ENCODE measurements at regions not wholly inside any gene's neighbourhood (a gene's known extent, or its start where the extent isn't known, plus 50 kb on each side); places are given as distances from the start of the nearest gene placed in this dataset.

- H3K9me3 ChIP-seq = no peaks in the 10 kb centered on the region
- no peak for DNase-seq (ENCODE audit: low spot score in 2 of 2)
- H3K27me3 ChIP-seq (ENCODE audit: low read depth) = no peaks in the 10 kb centered on the region
- in situ Hi-C loops (cut with MboI; ENCODE audit: low sequenced_read_pairs) = no loop called here
- no peaks in the 10 kb centered on the region for H3K36me3 ChIP-seq (replicated peaks)
- peaks cover 2% of the 10 kb centered on the region for H3K4me1 ChIP-seq
- no peak overlapping the region for H3K4me3 ChIP-seq
Observed at GRCh38 chr3:54042259-54042823, 80.0 kb upstream of the CACNA2D3 start.

GRCh38 chr3:54040476-54040875, 81.9 kb upstream of the CACNA2D3 start:
- no peak for DNase-seq (ENCODE audit: low spot score in 2 of 2)
- no peaks in the 10 kb centered on the region for H3K27me3 ChIP-seq (ENCODE audit: low read depth)
- H3K4me1 ChIP-seq = peaks cover 4% of the 10 kb centered on the region
- in situ Hi-C loops (cut with MboI; ENCODE audit: low sequenced_read_pairs) = no loop called here
- no peak overlapping the region for H3K4me3 ChIP-seq
- no peaks in the 10 kb centered on the region for H3K9me3 ChIP-seq
- no peaks in the 10 kb centered on the region for H3K36me3 ChIP-seq (replicated peaks)

GRCh38 chr3:54038391-54038790, 84.0 kb upstream of the CACNA2D3 start:
- H3K4me1 ChIP-seq = peaks cover 4% of the 10 kb centered on the region
- in situ Hi-C loops (cut with MboI; ENCODE audit: low sequenced_read_pairs) = no loop called here
- H3K4me3 ChIP-seq = no peak overlapping the region
- H3K36me3 ChIP-seq (replicated peaks) = no peaks in the 10 kb centered on the region
- no peaks in the 10 kb centered on the region for H3K27me3 ChIP-seq (ENCODE audit: low read depth)
- H3K9me3 ChIP-seq = no peaks in the 10 kb centered on the region
- DNase-seq (ENCODE audit: low spot score in 2 of 2) = no peak

GRCh38 chr3:54036543-54036942, 85.8 kb upstream of the CACNA2D3 start:
- Histone ChIP-seq H3K9me3 (no peaks in the 10 kb centered on the region), H3K4me1 (peaks cover 4% of the 10 kb centered on the region), H3K27me3 (ENCODE audit: low read depth) (no peaks in the 10 kb centered on the region), H3K36me3 (replicated peaks) (no peaks in the 10 kb centered on the region), H3K4me3 (no peak overlapping the region)
- no peak for DNase-seq (ENCODE audit: low spot score in 2 of 2)
- in situ Hi-C loops (cut with MboI; ENCODE audit: low sequenced_read_pairs) = no loop called here

- no peak for DNase-seq (ENCODE audit: low spot score in 2 of 2)
- no peaks in the 10 kb centered on the region for H3K36me3 ChIP-seq (replicated peaks)
- H3K9me3 ChIP-seq = no peaks in the 10 kb centered on the region
- peaks cover 4% of the 10 kb centered on the region for H3K4me1 ChIP-seq
- no peaks in the 10 kb centered on the region for H3K27me3 ChIP-seq (ENCODE audit: low read depth)
- in situ Hi-C loops (cut with MboI; ENCODE audit: low sequenced_read_pairs) = no loop called here
- H3K4me3 ChIP-seq = no peak overlapping the region
Observed at GRCh38 chr3:54034971-54035370, 87.4 kb upstream of the CACNA2D3 start.

- peaks cover 4% of the 10 kb centered on the region for H3K4me1 ChIP-seq
- H3K9me3 ChIP-seq = no peaks in the 10 kb centered on the region
- no peaks in the 10 kb centered on the region for H3K27me3 ChIP-seq (ENCODE audit: low read depth)
- H3K36me3 ChIP-seq (replicated peaks) = no peaks in the 10 kb centered on the region
- no peak overlapping the region for H3K4me3 ChIP-seq
- DNase-seq (ENCODE audit: low spot score in 2 of 2) = no peak
- in situ Hi-C loops (cut with MboI; ENCODE audit: low sequenced_read_pairs) = no loop called here
Observed at GRCh38 chr3:54033761-54034160, 88.6 kb upstream of the CACNA2D3 start.

- DNase-seq (ENCODE audit: low spot score in 2 of 2) = no peak
- H3K4me3 ChIP-seq = no peak overlapping the region
- no peaks in the 10 kb centered on the region for H3K9me3 ChIP-seq
- no peaks in the 10 kb centered on the region for H3K27me3 ChIP-seq (ENCODE audit: low read depth)
- H3K36me3 ChIP-seq (replicated peaks) = no peaks in the 10 kb centered on the region
- H3K4me1 ChIP-seq = peaks cover 4% of the 10 kb centered on the region
- in situ Hi-C loops (cut with MboI; ENCODE audit: low sequenced_read_pairs) = no loop called here
Observed at GRCh38 chr3:54032598-54032997, 89.8 kb upstream of the CACNA2D3 start.

GRCh38 chr3:54028372-54028771, 94.0 kb upstream of the CACNA2D3 start:
- in situ Hi-C loops (cut with MboI; ENCODE audit: low sequenced_read_pairs) = no loop called here
- DNase-seq (ENCODE audit: low spot score in 2 of 2) = no peak
- H3K4me3 ChIP-seq = no peak overlapping the region
- no peaks in the 10 kb centered on the region for H3K9me3 ChIP-seq
- no peaks in the 10 kb centered on the region for H3K36me3 ChIP-seq (replicated peaks)
- H3K27me3 ChIP-seq (ENCODE audit: low read depth) = no peaks in the 10 kb centered on the region
- H3K4me1 ChIP-seq = no peaks in the 10 kb centered on the region

- H3K9me3 ChIP-seq = no peaks in the 10 kb centered on the region
- no peaks in the 10 kb centered on the region for H3K4me1 ChIP-seq
- H3K4me3 ChIP-seq = no peak overlapping the region
- no peak for DNase-seq (ENCODE audit: low spot score in 2 of 2)
- no peaks in the 10 kb centered on the region for H3K36me3 ChIP-seq (replicated peaks)
- in situ Hi-C loops (cut with MboI; ENCODE audit: low sequenced_read_pairs) = no loop called here
- H3K27me3 ChIP-seq (ENCODE audit: low read depth) = no peaks in the 10 kb centered on the region
Observed at GRCh38 chr3:54026543-54026942, 95.8 kb upstream of the CACNA2D3 start.

GRCh38 chr3:54021071-54021470, 101.3 kb upstream of the CACNA2D3 start:
- Histone ChIP-seq H3K9me3 (no peaks in the 10 kb centered on the region), H3K4me3 (no peak overlapping the region), H3K36me3 (replicated peaks) (no peaks in the 10 kb centered on the region), H3K27me3 (ENCODE audit: low read depth) (no peaks in the 10 kb centered on the region), H3K4me1 (peaks cover 3% of the 10 kb centered on the region; the same call in 1 of the 2 replicates)
- in situ Hi-C loops (cut with MboI; ENCODE audit: low sequenced_read_pairs) = no loop called here
- DNase-seq (ENCODE audit: low spot score in 2 of 2) = no peak

GRCh38 chr3:54020436-54020835, 101.9 kb upstream of the CACNA2D3 start:
- H3K27me3 ChIP-seq (ENCODE audit: low read depth) = no peaks in the 10 kb centered on the region
- no peak overlapping the region for H3K4me3 ChIP-seq
- in situ Hi-C loops (cut with MboI; ENCODE audit: low sequenced_read_pairs) = no loop called here
- H3K9me3 ChIP-seq = no peaks in the 10 kb centered on the region
- H3K4me1 ChIP-seq = peaks cover 3% of the 10 kb centered on the region; the same call in 1 of the 2 replicates
- DNase-seq (ENCODE audit: low spot score in 2 of 2) = no peak
- H3K36me3 ChIP-seq (replicated peaks) = no peaks in the 10 kb centered on the region

- Histone ChIP-seq H3K4me1 (peaks cover under 1% of the 10 kb centered on the region; the same call in 1 of the 2 replicates), H3K9me3 (no peaks in the 10 kb centered on the region), H3K4me3 (no peak overlapping the region), H3K36me3 (replicated peaks) (no peaks in the 10 kb centered on the region), H3K27me3 (ENCODE audit: low read depth) (no peaks in the 10 kb centered on the region)
- in situ Hi-C loops (cut with MboI; ENCODE audit: low sequenced_read_pairs) = no loop called here
- DNase-seq (ENCODE audit: low spot score in 2 of 2) = no peak
Observed at GRCh38 chr3:54014067-54014466, 108.3 kb upstream of the CACNA2D3 start.

GRCh38 chr3:54008744-54009143, 113.6 kb upstream of the CACNA2D3 start:
- in situ Hi-C loops (cut with MboI; ENCODE audit: low sequenced_read_pairs) = no loop called here

GRCh38 chr3:54008099-54008498, 114.3 kb upstream of the CACNA2D3 start:
- in situ Hi-C loops (cut with MboI; ENCODE audit: low sequenced_read_pairs) = no loop called here
- H3K4me3 ChIP-seq = no peak overlapping the region
- no peaks in the 10 kb centered on the region for H3K9me3 ChIP-seq

More at GRCh38 chr3:54008744-54009143, 113.6 kb upstream of the CACNA2D3 start:
- no peaks in the 10 kb centered on the region for H3K27me3 ChIP-seq (ENCODE audit: low read depth)
- no peaks in the 10 kb centered on the region for H3K36me3 ChIP-seq (replicated peaks)
- no peaks in the 10 kb centered on the region for H3K4me1 ChIP-seq
- no peak overlapping the region for H3K4me3 ChIP-seq
- DNase-seq (ENCODE audit: low spot score in 2 of 2) = no peak
- H3K9me3 ChIP-seq = no peaks in the 10 kb centered on the region

GRCh38 chr3:54004335-54004734, 112.7 kb upstream of the SELENOK start:
- H3K4me3 ChIP-seq = no peak overlapping the region
- no peaks in the 10 kb centered on the region for H3K9me3 ChIP-seq
- no peaks in the 10 kb centered on the region for H3K27me3 ChIP-seq (ENCODE audit: low read depth)
- H3K4me1 ChIP-seq = no peaks in the 10 kb centered on the region
- DNase-seq (ENCODE audit: low spot score in 2 of 2) = no peak
- no peaks in the 10 kb centered on the region for H3K36me3 ChIP-seq (replicated peaks)
- in situ Hi-C loops (cut with MboI; ENCODE audit: low sequenced_read_pairs) = no loop called here

More at GRCh38 chr3:54008099-54008498, 114.3 kb upstream of the CACNA2D3 start:
- no peaks in the 10 kb centered on the region for H3K27me3 ChIP-seq (ENCODE audit: low read depth)
- H3K36me3 ChIP-seq (replicated peaks) = no peaks in the 10 kb centered on the region
- DNase-seq (ENCODE audit: low spot score in 2 of 2) = no peak
- no peaks in the 10 kb centered on the region for H3K4me1 ChIP-seq

Measured in HAP-1 (cell line).